ENCODE measurements at regions not wholly inside any gene's neighbourhood (a gene's known extent, or its start where the extent isn't known, plus 50 kb on each side); places are given as distances from the start of the nearest gene placed in this dataset.

GRCh38 chr2:236748801-236749200 lies 179.2 kb downstream of the ACKR3 start:
- no peak for TF ChIP-seq CTCF (IDR thresholded peaks at IDR 0.05)
- TF ChIP-seq ZFX (IDR thresholded peaks at IDR 0.05; ENCODE audit: borderline replicate concordance): no peak

Measured in 22Rv1 (cell line).